Spinal cord (tissue), 9 donors: ENCODE measurements at regions not wholly inside any gene's neighbourhood (a gene's known extent, or its start where the extent isn't known, plus 50 kb on each side); places are given as distances from the start of the nearest gene placed in this dataset.
"Not testable (repeated sequence)": the region's sequence is repeated elsewhere in the genome, so short reads cannot be mapped to it uniquely, and the experiment has no call there.

Experiments used
- DNase-seq, 6 donors: peaks; one replicate each; pipeline versions ENCODE4 v3.0.0 to v3.0.0-alpha.2; 2013 to 2015; ENCODE audit warnings: low spot score in 6 of 6, low read depth in 4 of 6
- H3K27ac ChIP-seq: one replicate; pipeline ENCODE4 v1.5.1; 2013; ENCODE audit warnings: low read depth, low read length, control low read depth
- H3K27me3 ChIP-seq: one replicate; pipeline ENCODE4 v1.6.1; 2013; ENCODE audit warnings: low read length; ENCODE audit not compliant: control insufficient read depth, insufficient read depth
- H3K36me3 ChIP-seq: one replicate; pipeline ENCODE4 v1.6.1; 2013; ENCODE audit warnings: low read length; ENCODE audit not compliant: control insufficient read depth, insufficient read depth
- H3K4me1 ChIP-seq: one replicate; pipeline ENCODE4 v1.6.1; 2013; ENCODE audit warnings: low read length; ENCODE audit not compliant: control insufficient read depth, insufficient read depth
- H3K4me3 ChIP-seq: one replicate; pipeline ENCODE4 v1.5.1; 2013; ENCODE audit warnings: low read depth, low read length, control low read depth
- H3K9me3 ChIP-seq: one replicate; pipeline ENCODE4 v1.6.1; 2013; ENCODE audit warnings: low read length; ENCODE audit not compliant: control insufficient read depth, insufficient read depth
- WGBS: methylation state at CpG from one replicate; pipeline ENCODE4 v1.1.5; 2013; ENCODE audit warnings: missing lambda C conversion rate; ENCODE audit not compliant: insufficient coverage; 5-methylcytosine and 5-hydroxymethylcytosine counted together
- donor health status: healthy.

DNA sequence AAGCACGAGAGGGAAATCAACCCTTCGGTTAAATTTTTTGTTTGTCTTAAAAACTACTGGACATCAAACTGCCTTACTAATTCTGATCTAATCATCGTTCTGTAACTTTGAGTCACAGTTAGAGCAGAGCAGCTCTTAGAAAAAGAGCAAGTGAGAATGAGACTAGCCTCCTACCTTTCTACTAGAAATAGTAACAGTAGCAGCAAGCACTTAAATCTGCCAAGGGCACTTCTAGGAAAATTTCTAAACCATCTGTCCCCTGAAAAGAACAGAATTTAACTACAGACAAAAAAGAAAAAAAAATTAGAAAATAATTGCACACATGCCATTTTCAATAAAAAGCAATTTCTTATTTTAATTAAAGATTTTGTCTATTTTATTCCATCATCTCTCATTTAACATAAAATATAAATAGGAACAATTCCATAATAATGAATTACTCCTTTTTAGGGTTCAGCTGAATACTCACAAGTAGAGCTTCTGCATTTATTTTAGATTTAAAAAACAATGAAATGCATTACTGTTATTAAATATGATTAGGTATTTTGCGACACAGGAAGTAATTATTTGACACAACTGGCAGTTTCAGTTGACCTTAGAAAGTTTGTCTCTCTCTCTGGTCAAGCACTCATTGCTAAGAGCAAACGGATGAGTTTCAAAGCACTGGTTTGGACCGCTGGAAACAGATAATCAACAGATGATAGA, 250.8 kb upstream of the SOX9 start:
- Histone ChIP-seq H3K36me3 (no peaks in the 10 kb centered on the region), H3K4me1 (no peaks in the 10 kb centered on the region), H3K27me3 (no peaks in the 10 kb centered on the region), H3K9me3 (no peaks in the 10 kb centered on the region), H3K4me3 (no peak overlapping the region), H3K27ac (no peak overlapping the region)
- WGBS, result no CpG with 5 or more reads among the region's 6 CpGs
- no peak for DNase-seq

DNA sequence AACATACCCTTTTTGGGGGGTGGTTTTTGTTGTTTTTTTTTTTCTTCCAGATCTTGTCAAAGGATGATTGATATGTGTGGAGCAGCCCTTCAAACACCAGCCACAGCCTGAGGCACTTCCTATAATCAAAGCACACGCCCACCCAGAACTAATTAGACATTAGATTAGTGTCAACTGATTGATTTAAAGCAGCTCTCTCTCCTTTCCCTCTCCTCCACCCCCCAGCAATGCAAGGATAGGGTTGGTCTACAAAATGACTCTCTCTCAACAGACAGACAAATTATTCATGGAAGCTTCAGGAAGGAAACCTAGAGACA, 250.3 kb upstream of the SOX9 start:
- Histone ChIP-seq H3K4me3 (no peak overlapping the region), H3K9me3 (no peaks in the 10 kb centered on the region), H3K27ac (no peak overlapping the region), H3K36me3 (no peaks in the 10 kb centered on the region), H3K4me1 (no peaks in the 10 kb centered on the region), H3K27me3 (no peaks in the 10 kb centered on the region)
- 80% methylated on average over 1 of the region's 1 CpG for WGBS
- DNase-seq, result no peak

GRCh38 chr17:71872843-71873485, 247.9 kb upstream of the SOX9 start:
- Histone ChIP-seq H3K36me3 (no peaks in the 10 kb centered on the region), H3K9me3 (no peaks in the 10 kb centered on the region), H3K4me1 (no peaks in the 10 kb centered on the region), H3K27me3 (no peaks in the 10 kb centered on the region), H3K27ac (no peak overlapping the region), H3K4me3 (no peak overlapping the region)
- no peak for DNase-seq
- 100% methylated on average over 3 of the region's 6 CpGs for WGBS

- not testable (repeated sequence) for H3K27me3 ChIP-seq, H3K27ac ChIP-seq, H3K9me3 ChIP-seq, DNase-seq, H3K4me3 ChIP-seq, H3K36me3 ChIP-seq, H3K4me1 ChIP-seq
- no CpG with 5 or more reads among the region's 2 CpGs for WGBS
Measured at GRCh38 chr17:71874773-71875172, 246.0 kb upstream of the SOX9 start.

DNA sequence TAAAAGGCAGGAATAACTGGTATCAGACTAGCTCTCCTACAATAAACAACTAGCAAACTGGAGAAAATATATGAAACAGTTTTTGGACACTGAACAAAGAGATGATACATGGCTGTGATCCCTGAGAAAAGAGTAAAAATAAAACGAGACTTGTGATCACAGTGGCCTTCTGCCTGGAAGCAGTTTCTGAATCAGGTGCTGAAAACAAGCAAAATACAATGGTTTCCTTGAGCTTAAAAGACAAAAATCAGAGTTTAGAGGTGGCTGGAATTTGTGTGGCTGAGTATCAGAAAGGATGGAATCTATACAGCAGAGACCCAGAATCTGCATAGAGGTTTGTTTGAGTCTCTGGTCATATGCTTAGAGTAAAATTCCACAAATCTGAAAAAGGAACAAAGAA, 242.5 kb upstream of the SOX9 start:
- no peaks in the 10 kb centered on the region for H3K36me3 ChIP-seq
- WGBS, result 33% methylated on average over 1 of the region's 1 CpG

GRCh38 chr17:71878998-71879397, 241.8 kb upstream of the SOX9 start:
- H3K4me3 ChIP-seq, result no peak overlapping the region
- no peaks in the 10 kb centered on the region for H3K36me3 ChIP-seq
- H3K27me3 ChIP-seq, result no peaks in the 10 kb centered on the region
- no peak for DNase-seq
- WGBS, result no CpG with 5 or more reads among the region's 4 CpGs
- H3K9me3 ChIP-seq, result no peaks in the 10 kb centered on the region
- H3K4me1 ChIP-seq, result no peaks in the 10 kb centered on the region
- H3K27ac ChIP-seq, result no peak overlapping the region

More for the DNA sequence above, 242.5 kb upstream of the SOX9 start:
- DNase-seq, result no peak
- Histone ChIP-seq H3K27me3 (no peaks in the 10 kb centered on the region), H3K27ac (no peak overlapping the region), H3K4me3 (no peak overlapping the region), H3K9me3 (no peaks in the 10 kb centered on the region), H3K4me1 (no peaks in the 10 kb centered on the region)

- WGBS, result no CpG with 5 or more reads among the region's 3 CpGs
- no peaks in the 10 kb centered on the region for H3K36me3 ChIP-seq
- peak in 1 of 6 donors; percentile 76 for DNase-seq
- H3K27ac ChIP-seq, result no peak overlapping the region
- no peaks in the 10 kb centered on the region for H3K27me3 ChIP-seq
- H3K4me1 ChIP-seq, result no peaks in the 10 kb centered on the region
- H3K9me3 ChIP-seq, result no peaks in the 10 kb centered on the region
- H3K4me3 ChIP-seq, result no peak overlapping the region
Measured at GRCh38 chr17:71881041-71881440, 239.8 kb upstream of the SOX9 start.

DNA sequence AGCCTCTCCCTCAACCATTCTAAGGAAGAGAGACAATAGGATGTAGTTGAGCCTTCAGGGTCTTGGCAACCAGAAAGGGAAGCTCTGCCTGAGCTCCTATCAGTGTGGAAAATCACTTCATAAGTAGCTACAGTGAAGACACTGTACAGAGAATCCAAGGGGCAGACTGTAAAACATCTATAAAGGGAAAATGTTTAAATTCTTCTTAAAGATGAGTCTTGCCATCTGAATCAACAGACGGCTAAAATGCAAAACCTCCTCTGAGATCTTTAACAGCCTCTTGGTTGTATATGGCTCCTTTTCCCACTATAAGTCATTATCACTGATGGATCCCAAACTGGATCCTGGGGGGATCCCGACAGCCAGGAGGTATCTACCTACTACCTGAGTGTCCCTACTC, 239.2 kb upstream of the SOX9 start:
- WGBS, result 88% methylated on average over 1 of the region's 2 CpGs
- H3K9me3 ChIP-seq, result no peaks in the 10 kb centered on the region
- no peak overlapping the region for H3K27ac ChIP-seq
- DNase-seq, result peak in 1 of 6 donors; percentile 66
- no peaks in the 10 kb centered on the region for H3K4me1 ChIP-seq
- H3K27me3 ChIP-seq, result no peaks in the 10 kb centered on the region
- H3K36me3 ChIP-seq, result no peaks in the 10 kb centered on the region
- H3K4me3 ChIP-seq, result no peak overlapping the region

GRCh38 chr17:71883258-71883657, 237.6 kb upstream of the SOX9 start:
- peak in 1 of 6 donors; percentile 39 for DNase-seq
- Histone ChIP-seq H3K27me3 (no peaks in the 10 kb centered on the region), H3K9me3 (no peaks in the 10 kb centered on the region), H3K4me3 (no peak overlapping the region), H3K27ac (no peak overlapping the region), H3K36me3 (no peaks in the 10 kb centered on the region), H3K4me1 (no peaks in the 10 kb centered on the region)
- no CpG with 5 or more reads among the region's 2 CpGs for WGBS

DNA sequence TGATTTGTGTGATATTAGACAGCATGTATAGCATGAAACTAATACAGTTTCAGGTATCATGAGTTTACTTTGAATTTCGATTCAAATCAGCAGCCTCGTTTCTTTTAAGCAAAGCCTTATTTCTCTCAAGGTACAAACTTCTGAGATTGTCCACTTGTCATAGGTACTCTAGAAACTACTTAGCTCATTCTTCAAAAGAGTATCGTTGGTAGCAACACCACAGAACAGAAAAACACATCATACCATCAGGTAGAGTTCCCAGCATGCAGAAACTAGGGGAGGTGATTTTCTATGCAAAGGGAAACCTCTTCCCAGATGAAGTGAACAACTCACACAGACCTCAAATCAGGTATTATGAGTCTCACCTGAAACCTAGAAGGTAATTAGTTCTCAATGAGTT, 237.0 kb upstream of the SOX9 start:
- 100% methylated on average over 1 of the region's 3 CpGs for WGBS
- H3K27me3 ChIP-seq, result no peaks in the 10 kb centered on the region
- no peaks in the 10 kb centered on the region for H3K36me3 ChIP-seq
- H3K9me3 ChIP-seq, result no peaks in the 10 kb centered on the region
- no peaks in the 10 kb centered on the region for H3K4me1 ChIP-seq
- H3K27ac ChIP-seq, result no peak overlapping the region
- DNase-seq, result no peak
- no peak overlapping the region for H3K4me3 ChIP-seq
